ENCODE measurements at regions not wholly inside any gene's neighbourhood (a gene's known extent, or its start where the extent isn't known, plus 50 kb on each side); places are given as distances from the start of the nearest gene placed in this dataset.
"Not testable (repeated sequence)": the region's sequence is repeated elsewhere in the genome, so short reads cannot be mapped to it uniquely, and the experiment has no call there.

GRCh38 chr10:53209944-53210611 is 437.5 kb upstream of the MBL2 start:
- no peak overlapping the region for H3K4me3 ChIP-seq (ENCODE audit: low read depth, low read length)
- no peak for DNase-seq (ENCODE audit: low read depth)
- TF ChIP-seq CTCF (IDR thresholded peaks at IDR 0.05; ENCODE audit: low read depth, low read length, missing control alignments): peak; percentile 4

DNA sequence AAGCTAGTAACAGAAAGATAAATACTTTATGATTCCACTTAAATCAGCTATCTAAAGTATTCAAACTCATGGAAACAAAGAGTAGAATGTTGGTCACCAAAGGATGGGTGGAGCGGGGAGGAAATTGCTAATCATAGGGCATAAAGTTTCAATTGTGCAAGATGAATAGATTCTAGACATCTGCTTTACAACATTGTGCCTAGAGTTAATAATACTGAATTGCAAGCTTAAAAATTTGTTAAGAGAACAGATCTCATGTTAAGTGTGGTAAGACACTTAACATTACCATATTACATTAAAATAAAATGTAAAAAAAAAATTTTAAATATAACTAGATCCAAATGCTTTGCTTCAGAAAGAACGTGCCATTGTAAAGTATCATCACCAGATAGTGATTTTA is 411.1 kb upstream of the MBL2 start:
- no peak for DNase-seq (ENCODE audit: low read depth)
- no peak for TF ChIP-seq CTCF (IDR thresholded peaks at IDR 0.05; ENCODE audit: low read depth, low read length, missing control alignments)
- H3K4me3 ChIP-seq (ENCODE audit: low read depth, low read length): no peak overlapping the region

DNA sequence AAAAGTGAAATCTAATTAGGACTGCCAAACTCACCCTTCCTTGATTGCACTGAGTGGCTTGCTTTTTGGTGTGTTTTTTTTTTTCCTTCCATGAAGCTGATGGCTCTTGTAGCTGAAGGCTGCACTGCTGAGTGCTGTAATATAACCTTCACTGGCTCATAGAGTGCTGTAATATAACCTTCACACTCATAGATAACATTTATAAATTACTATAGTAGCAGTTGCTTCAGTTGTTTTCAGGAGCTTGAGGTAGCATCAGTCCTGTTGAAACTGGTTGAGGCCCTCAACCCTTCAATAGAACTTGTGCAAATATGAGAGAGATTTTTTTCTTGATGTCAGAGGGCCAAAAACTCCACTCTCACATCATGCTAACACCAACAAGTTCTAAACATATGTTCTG is 404.9 kb upstream of the MBL2 start:
- no peak for DNase-seq (ENCODE audit: low read depth)
- TF ChIP-seq CTCF (IDR thresholded peaks at IDR 0.05; ENCODE audit: low read depth, low read length, missing control alignments): no peak

GRCh38 chr10:53166325-53166724 is 393.7 kb upstream of the MBL2 start:
- no peak for TF ChIP-seq CTCF (IDR thresholded peaks at IDR 0.05; ENCODE audit: low read depth, low read length, missing control alignments)
- H3K4me3 ChIP-seq (ENCODE audit: low read depth, low read length): no peak overlapping the region
- DNase-seq (ENCODE audit: low read depth): no peak

More for the DNA sequence above, 404.9 kb upstream of the MBL2 start:
- no peak overlapping the region for H3K4me3 ChIP-seq (ENCODE audit: low read depth, low read length)

GRCh38 chr10:53162856-53163255 is 390.3 kb upstream of the MBL2 start:
- DNase-seq (ENCODE audit: low read depth): no peak
- no peak for TF ChIP-seq CTCF (IDR thresholded peaks at IDR 0.05; ENCODE audit: low read depth, low read length, missing control alignments)
- H3K4me3 ChIP-seq (ENCODE audit: low read depth, low read length): no peak overlapping the region

DNA sequence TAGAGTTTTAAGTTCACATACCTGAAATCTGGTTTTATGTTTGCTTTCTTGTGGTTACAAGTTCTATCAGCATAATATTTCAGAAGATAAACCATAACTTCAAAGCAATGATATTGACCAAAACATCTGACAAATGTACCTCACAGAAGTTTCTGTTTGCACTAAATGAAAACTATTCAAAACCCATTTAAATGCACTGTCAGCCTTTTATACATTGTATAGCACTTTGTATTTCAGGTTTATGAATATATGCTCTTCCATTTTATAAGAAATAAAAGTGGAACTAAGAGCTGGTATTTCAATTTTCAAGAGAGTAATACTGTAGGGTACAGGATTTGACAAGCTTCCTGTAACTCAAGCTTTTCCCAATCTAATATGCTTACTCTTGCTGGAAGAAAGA is 388.6 kb upstream of the MBL2 start:
- no peak for TF ChIP-seq CTCF (IDR thresholded peaks at IDR 0.05; ENCODE audit: low read depth, low read length, missing control alignments)
- no peak for DNase-seq (ENCODE audit: low read depth)
- H3K4me3 ChIP-seq (ENCODE audit: low read depth, low read length): no peak overlapping the region

DNA sequence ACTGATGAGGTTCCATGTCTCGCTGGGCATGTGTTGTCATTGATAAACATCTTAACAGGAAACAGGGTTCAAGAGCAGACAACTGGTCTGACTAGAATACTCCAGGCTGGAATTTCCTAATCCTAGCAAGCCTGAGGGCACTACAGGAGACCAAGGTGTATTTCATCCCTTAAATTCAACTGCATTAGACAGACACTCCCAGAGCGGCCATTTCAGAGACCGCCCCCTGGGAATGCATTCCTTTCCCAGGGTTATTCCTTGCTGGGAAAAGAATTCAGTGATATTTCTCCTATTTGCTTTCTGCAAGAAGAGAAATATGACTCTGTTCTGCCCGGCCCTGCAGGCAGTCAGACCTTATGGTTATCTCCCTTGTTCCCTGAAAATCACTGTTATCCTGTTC is 383.1 kb upstream of the MBL2 start:
- not testable (repeated sequence) for DNase-seq (ENCODE audit: low read depth)

More for the DNA sequence above, 383.1 kb upstream of the MBL2 start:
- not testable (repeated sequence) for H3K4me3 ChIP-seq (ENCODE audit: low read depth, low read length)

All from GM12864 (cell line).